ENCODE measurements at regions not wholly inside any gene's neighbourhood (a gene's known extent, or its start where the extent isn't known, plus 50 kb on each side); places are given as distances from the start of the nearest gene placed in this dataset.

DNA sequence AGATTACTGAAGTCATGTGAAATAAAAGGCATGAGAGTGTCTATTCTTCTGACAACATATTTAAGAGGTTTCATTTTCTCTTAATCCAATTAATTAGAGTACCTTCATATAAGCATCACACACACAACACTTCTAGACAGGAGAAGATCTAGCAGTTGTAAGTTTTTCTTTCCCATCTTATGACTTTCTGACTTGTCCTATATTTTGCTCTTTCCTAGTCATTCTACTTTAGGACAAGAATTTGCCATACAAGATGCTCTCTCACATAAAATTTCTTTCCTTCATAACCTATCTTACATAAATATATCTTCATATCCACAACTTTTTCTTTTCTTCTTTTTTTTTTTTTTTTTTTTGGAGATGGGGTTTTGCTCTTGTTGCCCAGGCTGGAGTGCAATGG lies 118.3 kb upstream of the SERPIND1 start:
- Histone ChIP-seq H3K4me3 (ENCODE audit: control extremely low read depth in 1 of 5, extremely low read depth in 1 of 5, insufficient read depth in 1 of 5, low read depth in 2 of 5, low read length in 4 of 5) (no peak overlapping the region), H3K4me2 (replicated peaks; ENCODE audit: low read depth, low read length, poor library complexity, severe bottlenecking) (no peak overlapping the region), H3K27me3 (replicated peaks in 1 of 4; ENCODE audit: control extremely low read depth in 1 of 4, control insufficient read depth in 3 of 4, insufficient read depth in 4 of 4, low read length in 3 of 4) (peaks cover 0 to 3% (median 0%) of the 10 kb centered on the region in 4 experiments), H3K79me2 (ENCODE audit: control insufficient read depth, insufficient read depth, low read length) (no peaks in the 10 kb centered on the region), H3K4me1 (ENCODE audit: control insufficient read depth in 2 of 2, insufficient read depth in 2 of 2, low read length in 2 of 2) (no peaks in the 10 kb centered on the region), H3K9ac (ENCODE audit: low read length) (no peak overlapping the region), H3K36me3 (replicated peaks in 1 of 2; ENCODE audit: control extremely low read depth in 1 of 2, control insufficient read depth in 1 of 2, extremely low read depth in 1 of 2, insufficient read depth in 2 of 2, low read length in 1 of 2) (no peaks in the 10 kb centered on the region), H3K9me3 (ENCODE audit: control extremely low read depth in 1 of 3, control insufficient read depth in 2 of 3, insufficient read depth in 1 of 3, low read length in 2 of 3) (no peaks in the 10 kb centered on the region), H4K20me1 (ENCODE audit: control insufficient read depth, insufficient read depth, low read length, poor library complexity, severe bottlenecking) (no peaks in the 10 kb centered on the region), H3K27ac (ENCODE audit: low read length in 2 of 2) (no peak overlapping the region), H2AFZ (ENCODE audit: insufficient read depth, low read depth, low read length, poor library complexity, severe bottlenecking) (no peak overlapping the region)
- ChIA-PET POLR2A (no interaction called here), CTCF (no interaction called here)
- Mint-ChIP-seq H3K9me3 (ENCODE audit: insufficient read depth) (no peaks in the 10 kb centered on the region), H3K27ac (no peak overlapping the region), H3K27me3 (peaks cover 13% of the 10 kb centered on the region), H3K4me3 (no peak overlapping the region), H3K4me1 (no peaks in the 10 kb centered on the region)
- intact Hi-C loops (cut with micrococcal nuclease) = no loop called here
- DNase-seq (no peak), ATAC-seq (ENCODE audit: low read depth) (no peak)
- no peak for TF ChIP-seq EZH2 (IDR thresholded peaks at IDR 0.05; ENCODE audit: borderline replicate concordance, insufficient read depth, low read depth, low read length, poor library complexity, severe bottlenecking)
- TF ChIP-seq, protein P1, sequence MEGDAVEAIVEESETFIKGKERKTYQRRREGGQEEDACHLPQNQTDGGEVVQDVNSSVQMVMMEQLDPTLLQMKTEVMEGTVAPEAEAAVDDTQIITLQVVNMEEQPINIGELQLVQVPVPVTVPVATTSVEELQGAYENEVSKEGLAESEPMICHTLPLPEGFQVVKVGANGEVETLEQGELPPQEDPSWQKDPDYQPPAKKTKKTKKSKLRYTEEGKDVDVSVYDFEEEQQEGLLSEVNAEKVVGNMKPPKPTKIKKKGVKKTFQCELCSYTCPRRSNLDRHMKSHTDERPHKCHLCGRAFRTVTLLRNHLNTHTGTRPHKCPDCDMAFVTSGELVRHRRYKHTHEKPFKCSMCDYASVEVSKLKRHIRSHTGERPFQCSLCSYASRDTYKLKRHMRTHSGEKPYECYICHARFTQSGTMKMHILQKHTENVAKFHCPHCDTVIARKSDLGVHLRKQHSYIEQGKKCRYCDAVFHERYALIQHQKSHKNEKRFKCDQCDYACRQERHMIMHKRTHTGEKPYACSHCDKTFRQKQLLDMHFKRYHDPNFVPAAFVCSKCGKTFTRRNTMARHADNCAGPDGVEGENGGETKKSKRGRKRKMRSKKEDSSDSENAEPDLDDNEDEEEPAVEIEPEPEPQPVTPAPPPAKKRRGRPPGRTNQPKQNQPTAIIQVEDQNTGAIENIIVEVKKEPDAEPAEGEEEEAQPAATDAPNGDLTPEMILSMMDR (IDR thresholded peaks at IDR 0.05) = no peak

DNA sequence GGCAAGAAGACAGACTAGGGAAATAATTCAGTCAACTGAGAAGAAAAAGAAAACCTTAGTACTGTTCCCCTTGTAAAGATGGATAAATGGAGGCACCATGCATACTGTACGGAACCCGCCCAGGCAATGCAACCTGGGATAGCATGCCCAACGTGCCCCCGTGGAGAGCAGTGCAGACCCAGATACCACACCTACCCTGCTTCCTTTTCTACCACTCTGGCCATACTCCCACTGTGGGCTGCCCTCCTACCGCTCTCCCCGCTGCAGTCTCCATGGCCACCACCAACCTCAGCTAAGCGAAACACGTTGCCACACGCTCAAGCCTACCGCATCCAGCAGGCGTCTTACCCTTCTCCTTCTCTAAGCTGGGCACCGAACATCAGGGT lies 117.4 kb upstream of the SERPIND1 start:
- Histone ChIP-seq H3K27me3 (replicated peaks in 1 of 4; ENCODE audit: control extremely low read depth in 1 of 4, control insufficient read depth in 3 of 4, insufficient read depth in 4 of 4, low read length in 3 of 4) (no peaks in the 10 kb centered on the region), H3K4me2 (replicated peaks; ENCODE audit: low read depth, low read length, poor library complexity, severe bottlenecking) (no peak overlapping the region), H4K20me1 (ENCODE audit: control insufficient read depth, insufficient read depth, low read length, poor library complexity, severe bottlenecking) (no peaks in the 10 kb centered on the region), H3K79me2 (ENCODE audit: control insufficient read depth, insufficient read depth, low read length) (no peaks in the 10 kb centered on the region), H3K9ac (ENCODE audit: low read length) (no peak overlapping the region), H3K27ac (ENCODE audit: low read length in 2 of 2) (no peak overlapping the region), H3K9me3 (ENCODE audit: control extremely low read depth in 1 of 3, control insufficient read depth in 2 of 3, insufficient read depth in 1 of 3, low read length in 2 of 3) (no peaks in the 10 kb centered on the region), H3K4me3 (ENCODE audit: control extremely low read depth in 1 of 5, extremely low read depth in 1 of 5, insufficient read depth in 1 of 5, low read depth in 2 of 5, low read length in 4 of 5) (no peak overlapping the region), H2AFZ (ENCODE audit: insufficient read depth, low read depth, low read length, poor library complexity, severe bottlenecking) (no peak overlapping the region), H3K4me1 (ENCODE audit: control insufficient read depth in 2 of 2, insufficient read depth in 2 of 2, low read length in 2 of 2) (no peaks in the 10 kb centered on the region), H3K36me3 (replicated peaks in 1 of 2; ENCODE audit: control extremely low read depth in 1 of 2, control insufficient read depth in 1 of 2, extremely low read depth in 1 of 2, insufficient read depth in 2 of 2, low read length in 1 of 2) (no peaks in the 10 kb centered on the region)
- POLR2A ChIA-PET = no interaction called here
- Mint-ChIP-seq H3K27ac (no peak overlapping the region), H3K4me1 (no peaks in the 10 kb centered on the region), H3K4me3 (no peak overlapping the region), H3K9me3 (ENCODE audit: insufficient read depth) (no peaks in the 10 kb centered on the region), H3K27me3 (peaks cover 13% of the 10 kb centered on the region)
- TF ChIP-seq, protein P1 (IDR thresholded peaks at IDR 0.05) = no peak
- no peak for TF ChIP-seq EZH2 (IDR thresholded peaks at IDR 0.05; ENCODE audit: borderline replicate concordance, insufficient read depth, low read depth, low read length, poor library complexity, severe bottlenecking)
- no peak for ATAC-seq (ENCODE audit: low read depth)
- intact Hi-C loops (cut with micrococcal nuclease) = no loop called here
- no peak for DNase-seq
- CTCF ChIA-PET = no interaction called here
- WGBS (ENCODE audit: insufficient coverage) = 98% methylated on average over 11 of the region's 12 CpGs

Data from B cell (primary cell).